Fibroblast of skin of right biceps (primary cell): ENCODE measurements at regions not wholly inside any gene's neighbourhood (a gene's known extent, or its start where the extent isn't known, plus 50 kb on each side); places are given as distances from the start of the nearest gene placed in this dataset.
A peak's percentile ranks its signal among the peaks of the same experiment; 100 is the strongest.
"Not testable (repeated sequence)": the region's sequence is repeated elsewhere in the genome, so short reads cannot be mapped to it uniquely, and the experiment has no call there.

Experiments
- DNase-seq: peaks from one replicate; pipeline ENCODE4 v3.0.0-alpha.2; 2013

GRCh38 chr2:39584283-39584965, 81.3 kb upstream of the TMEM178A start:
- DNase-seq, result peak; percentile 77

GRCh38 chr2:39585531-39585930, 80.2 kb upstream of the TMEM178A start:
- not testable (repeated sequence) for DNase-seq

- DNase-seq, result no peak
Observed at GRCh38 chr2:39587168-39587567, 78.5 kb upstream of the TMEM178A start.

GRCh38 chr2:39587641-39588040, 78.1 kb upstream of the TMEM178A start:
- DNase-seq, result no peak

GRCh38 chr2:39593439-39594393, 72.0 kb upstream of the TMEM178A start:
- DNase-seq, result peak; percentile 75

GRCh38 chr2:39595116-39595515, 70.6 kb upstream of the TMEM178A start:
- DNase-seq, result no peak

GRCh38 chr2:39597314-39597713, 68.4 kb upstream of the TMEM178A start:
- no peak for DNase-seq

- DNase-seq, result no peak
Observed at GRCh38 chr2:39602616-39603015, 63.1 kb upstream of the TMEM178A start.

- DNase-seq, result no peak
Observed at GRCh38 chr2:39603436-39603835, 62.3 kb upstream of the TMEM178A start.

- DNase-seq, result no peak
Observed at GRCh38 chr2:39604866-39605265, 60.9 kb upstream of the TMEM178A start.

GRCh38 chr2:39606585-39606984, 59.1 kb upstream of the TMEM178A start:
- peak; percentile 13 for DNase-seq

GRCh38 chr2:39607538-39608262, 58.0 kb upstream of the TMEM178A start:
- no peak for DNase-seq

- no peak for DNase-seq
Observed at GRCh38 chr2:39608263-39608575, 57.5 kb upstream of the TMEM178A start.

GRCh38 chr2:39608686-39609441, 56.9 kb upstream of the TMEM178A start:
- no peak for DNase-seq

- DNase-seq, result no peak
Observed at GRCh38 chr2:39609917-39610316, 55.8 kb upstream of the TMEM178A start.

- DNase-seq, result no peak
Observed at GRCh38 chr2:39615675-39616074, 50.0 kb upstream of the TMEM178A start.
